SK-N-MC (cell line): ENCODE measurements at regions not wholly inside any gene's neighbourhood (a gene's known extent, or its start where the extent isn't known, plus 50 kb on each side); places are given as distances from the start of the nearest gene placed in this dataset.

Source experiments
- EZH2 ChIP-seq: fragments of 200-600 bp; sonication (generic); IDR thresholded peaks from one replicate; pipeline ENCODE4 v1.6.1; 2017; ENCODE audit warnings: antibody characterized with exemption
- POLR2AphosphoS5 ChIP-seq: IDR thresholded peaks from 2 replicates; pipeline ENCODE4 v1.6.1; 2012; ENCODE audit warnings: mild to moderate bottlenecking, low read depth, low read length, borderline replicate concordance

GRCh38 chr11:97968071-97968470 is 1052.7 kb upstream of the CNTN5 start:
- TF ChIP-seq EZH2 (no peak), POLR2AphosphoS5 (no peak)
